ENCODE measurements at regions not wholly inside any gene's neighbourhood (a gene's known extent, or its start where the extent isn't known, plus 50 kb on each side); places are given as distances from the start of the nearest gene placed in this dataset.

DNA sequence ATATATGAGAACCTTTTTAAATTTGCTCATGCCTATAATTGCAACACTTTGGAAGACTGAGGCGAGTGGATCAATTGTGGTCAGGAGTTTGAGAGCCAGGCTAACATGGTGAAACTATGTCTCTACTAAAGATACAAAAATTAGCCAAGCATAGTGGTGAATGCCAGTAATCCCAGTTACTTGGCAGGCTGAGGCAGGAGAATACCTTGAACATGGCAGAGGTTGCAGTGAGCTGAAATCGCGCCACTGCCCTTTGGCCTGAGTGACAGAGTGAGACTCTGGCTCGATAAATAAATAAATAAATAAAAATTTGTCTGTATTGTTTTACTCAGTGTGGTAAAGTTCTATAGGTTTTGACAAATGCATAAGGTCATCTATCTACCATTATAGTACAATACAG lies 218.2 kb downstream of the ZC4H2 start:
- TF ChIP-seq, protein P1, sequence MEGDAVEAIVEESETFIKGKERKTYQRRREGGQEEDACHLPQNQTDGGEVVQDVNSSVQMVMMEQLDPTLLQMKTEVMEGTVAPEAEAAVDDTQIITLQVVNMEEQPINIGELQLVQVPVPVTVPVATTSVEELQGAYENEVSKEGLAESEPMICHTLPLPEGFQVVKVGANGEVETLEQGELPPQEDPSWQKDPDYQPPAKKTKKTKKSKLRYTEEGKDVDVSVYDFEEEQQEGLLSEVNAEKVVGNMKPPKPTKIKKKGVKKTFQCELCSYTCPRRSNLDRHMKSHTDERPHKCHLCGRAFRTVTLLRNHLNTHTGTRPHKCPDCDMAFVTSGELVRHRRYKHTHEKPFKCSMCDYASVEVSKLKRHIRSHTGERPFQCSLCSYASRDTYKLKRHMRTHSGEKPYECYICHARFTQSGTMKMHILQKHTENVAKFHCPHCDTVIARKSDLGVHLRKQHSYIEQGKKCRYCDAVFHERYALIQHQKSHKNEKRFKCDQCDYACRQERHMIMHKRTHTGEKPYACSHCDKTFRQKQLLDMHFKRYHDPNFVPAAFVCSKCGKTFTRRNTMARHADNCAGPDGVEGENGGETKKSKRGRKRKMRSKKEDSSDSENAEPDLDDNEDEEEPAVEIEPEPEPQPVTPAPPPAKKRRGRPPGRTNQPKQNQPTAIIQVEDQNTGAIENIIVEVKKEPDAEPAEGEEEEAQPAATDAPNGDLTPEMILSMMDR (IDR thresholded peaks at IDR 0.05), result no peak
- TF ChIP-seq POLR2A (IDR thresholded peaks at IDR 0.05), result no peak
